H1 (cell line): ENCODE measurements at regions not wholly inside any gene's neighbourhood (a gene's known extent, or its start where the extent isn't known, plus 50 kb on each side); places are given as distances from the start of the nearest gene placed in this dataset.

Experiments
- CTCF ChIA-PET: fragments of 300-600 bp; sonication (Branson Sonifier 250); formaldehyde crosslinking; loops from one replicate; lab custom pipeline; 2021; ENCODE audit not compliant: partially characterized antibody; lab: Charles Lee
- POLR2A ChIA-PET: fragments of 300-600 bp; sonication (Branson Sonifier 250); formaldehyde crosslinking; loops from one replicate; lab custom pipeline; 2021; ENCODE audit warnings: inconsistent platforms; ENCODE audit not compliant: partially characterized antibody; lab: Charles Lee
- DNase-seq, 2 experiments: peaks; one replicate each; pipeline versions ENCODE4 v3.0.0 to v3.0.0-alpha.2; 2010 to 2022; ENCODE audit warnings: low spot score in 2 of 2, low read depth in 1 of 2, mixed read lengths in 1 of 2
- FAIRE-seq: peaks from 2 replicates; lab custom pipeline; 2011; peaks lifted over from hg19 to GRCh38; lab: Jason Lieb, UNC
- H2AFZ ChIP-seq: 2 replicates; pipeline ENCODE4 v1.8.1; 2012; ENCODE audit warnings: low read length, inconsistent platforms
- H2AK5ac ChIP-seq: 2 replicates; pipeline ENCODE4 v1.6.1; 2013; ENCODE audit warnings: low read depth, low read length
- H2BK120ac ChIP-seq: replicated peaks from 2 replicates; pipeline ENCODE3; 2013; ENCODE audit warnings: low read depth, low read length, inconsistent platforms
- H2BK12ac ChIP-seq: 2 replicates; pipeline ENCODE4 v1.6.1; 2013; ENCODE audit warnings: low read depth, low read length
- H2BK15ac ChIP-seq: 2 replicates; pipeline ENCODE4 v1.6.1; 2013; ENCODE audit warnings: low read length
- H2BK20ac ChIP-seq: 2 replicates; pipeline ENCODE4 v1.6.1; 2013; ENCODE audit warnings: low read length
- H2BK5ac ChIP-seq: 2 replicates; pipeline ENCODE4 v1.6.1; 2013; ENCODE audit warnings: low read depth, low read length
- H3K14ac ChIP-seq: 2 replicates; pipeline ENCODE4 v1.6.1; 2013; ENCODE audit warnings: inconsistent platforms; ENCODE audit not compliant: insufficient read length
- H3K18ac ChIP-seq: 2 replicates; pipeline ENCODE4 v1.6.1; 2013; ENCODE audit warnings: low read length; ENCODE audit errors: extremely low read depth
- H3K23ac ChIP-seq: 2 replicates; pipeline ENCODE4 v1.6.1; 2013; ENCODE audit warnings: inconsistent platforms; ENCODE audit not compliant: insufficient read length
- H3K23me2 ChIP-seq: 2 replicates; pipeline ENCODE4 v1.6.1; 2013; ENCODE audit warnings: low read depth, low read length
- H3K27ac ChIP-seq: 2 replicates; pipeline ENCODE4 v1.6.1; 2011; ENCODE audit warnings: low read depth, low read length, inconsistent platforms
- H3K27me3 ChIP-seq, 4 experiments: replicated peaks in 1 of 4; 1 replicate in 1 of 4; 2 replicates in 3 of 4; pipeline versions ENCODE4 v1.6.1 to v1.8.1; 2011 to 2013; ENCODE audit warnings: low read length in 3 of 4, mild to moderate bottlenecking in 3 of 4, inconsistent platforms in 2 of 4, mixed read lengths in 2 of 4, moderate library complexity in 1 of 4; ENCODE audit not compliant: control insufficient read depth in 3 of 4, insufficient read depth in 3 of 4; ENCODE audit errors: extremely low read depth in 1 of 4
- H3K36me3 ChIP-seq, 4 experiments: 2 replicates each; pipeline versions ENCODE4 v1.6.1 to v1.8.1; 2011 to 2013; ENCODE audit warnings: mild to moderate bottlenecking in 4 of 4, low read length in 3 of 4, moderate library complexity in 2 of 4, control low read depth in 1 of 4, inconsistent platforms in 1 of 4; ENCODE audit not compliant: insufficient read depth in 4 of 4, control insufficient read depth in 2 of 4
- H3K4ac ChIP-seq: replicated peaks from 2 replicates; pipeline ENCODE3; 2013; ENCODE audit warnings: low read length, low read depth, mixed read lengths, inconsistent platforms; ENCODE audit not compliant: insufficient read length
- H3K4me1 ChIP-seq, 4 experiments: replicated peaks in 1 of 4; 1 replicate in 1 of 4; 2 replicates in 3 of 4; pipeline versions ENCODE4 v1.6.1 to v1.8.1; 2011 to 2013; ENCODE audit warnings: low read length in 3 of 4, inconsistent platforms in 2 of 4, mixed read lengths in 1 of 4; ENCODE audit not compliant: insufficient read depth in 4 of 4, control insufficient read depth in 3 of 4
- H3K4me2 ChIP-seq, 2 experiments: 2 replicates each; pipeline versions ENCODE4 v1.6.1 to v1.8.1; 2011 to 2013; ENCODE audit warnings: low read depth in 2 of 2, low read length in 2 of 2, control low read depth in 1 of 2, inconsistent platforms in 1 of 2, mild to moderate bottlenecking in 1 of 2; ENCODE audit not compliant: insufficient read depth in 1 of 2
- H3K4me3 ChIP-seq, 4 experiments: fragments of 200-600, 300-600 bp in 1 of 4; sonication (generic), shearing (Covaris generic), sonication (Bioruptor Twin) in 1 of 4; 2 replicates each; pipeline versions ENCODE4 v1.5.1 to v1.8.1; 2011 to 2016; ENCODE audit warnings: low read length in 4 of 4, low read depth in 3 of 4, control low read depth in 2 of 4, inconsistent platforms in 2 of 4, mild to moderate bottlenecking in 2 of 4, mixed read lengths in 1 of 4, moderate library complexity in 1 of 4; ENCODE audit not compliant: insufficient read depth in 2 of 4; ENCODE audit errors: extremely low read depth in 1 of 4
- H3K56ac ChIP-seq: replicated peaks from 2 replicates; pipeline ENCODE3; 2013; ENCODE audit warnings: low read depth, mild to moderate bottlenecking, mixed read lengths, low read length, inconsistent platforms; ENCODE audit not compliant: insufficient read length
- H3K79me1 ChIP-seq: 2 replicates; pipeline ENCODE4 v1.6.1; 2013; ENCODE audit warnings: low read depth, low read length, control low read depth
- H3K79me2 ChIP-seq, 2 experiments: 2 replicates each; pipeline versions ENCODE4 v1.6.1 to v1.8.1; 2012 to 2013; ENCODE audit warnings: low read length in 2 of 2, mild to moderate bottlenecking in 2 of 2, inconsistent platforms in 1 of 2; ENCODE audit not compliant: insufficient read depth in 2 of 2, control insufficient read depth in 1 of 2
- H3K9ac ChIP-seq, 4 experiments: replicated peaks in 1 of 4; 1 replicate in 1 of 4; 2 replicates in 3 of 4; pipeline versions ENCODE4 v1.6.1 to v1.8.1; 2011 to 2013; ENCODE audit warnings: low read depth in 3 of 4, low read length in 3 of 4, control low read depth in 2 of 4, mild to moderate bottlenecking in 2 of 4, moderate library complexity in 2 of 4, inconsistent platforms in 1 of 4; ENCODE audit errors: extremely low read depth in 1 of 4
- H3K9me3 ChIP-seq, 2 experiments: 2 replicates each; pipeline versions ENCODE4 v1.6.1 to v1.8.1; 2012 to 2013; ENCODE audit warnings: mild to moderate bottlenecking in 2 of 2, moderate library complexity in 2 of 2, control low read depth in 1 of 2, inconsistent platforms in 1 of 2, low read depth in 1 of 2, low read length in 1 of 2, mixed read lengths in 1 of 2; ENCODE audit not compliant: insufficient read depth in 2 of 2
- H4K20me1 ChIP-seq, 2 experiments: replicated peaks in 1 of 2; 2 replicates each; pipeline versions ENCODE3 to v1.8.1; 2011 to 2013; ENCODE audit warnings: inconsistent platforms in 2 of 2, low read length in 2 of 2, mild to moderate bottlenecking in 1 of 2; ENCODE audit not compliant: insufficient read depth in 2 of 2, control insufficient read depth in 1 of 2
- H4K5ac ChIP-seq: 2 replicates; pipeline ENCODE4 v1.6.1; 2013; ENCODE audit warnings: low read length, low read depth, mixed read lengths, inconsistent platforms; ENCODE audit not compliant: insufficient read length
- H4K8ac ChIP-seq: 2 replicates; pipeline ENCODE4 v1.8.0; 2013; ENCODE audit warnings: mild to moderate bottlenecking, moderate library complexity, low read length, inconsistent platforms; ENCODE audit not compliant: insufficient read depth; ENCODE audit errors: extremely low read depth
- H4K91ac ChIP-seq: replicated peaks from 2 replicates; pipeline ENCODE3; 2013; ENCODE audit warnings: low read length, mixed read lengths, inconsistent platforms; ENCODE audit not compliant: insufficient read length
- CTBP2 ChIP-seq: IDR thresholded peaks from 2 replicates; pipeline ENCODE4 v1.7.0; 2011; ENCODE audit warnings: borderline replicate concordance, mild to moderate bottlenecking, moderate library complexity, mixed read lengths, low read length; ENCODE audit not compliant: insufficient read depth, insufficient read length
- HDAC6 ChIP-seq: IDR thresholded peaks from one replicate; pipeline ENCODE4 v1.7.1; 2012; ENCODE audit warnings: low read depth, mild to moderate bottlenecking, inconsistent platforms, low read length, moderate library complexity
- RBBP5 ChIP-seq: IDR thresholded peaks from 2 replicates; pipeline ENCODE4 v1.7.1; 2012; ENCODE audit warnings: low read depth, mild to moderate bottlenecking, inconsistent platforms, low read length, moderate library complexity, borderline replicate concordance
- TEAD4 ChIP-seq: IDR thresholded peaks from 2 replicates; pipeline ENCODE4 v1.6.1; 2012; ENCODE audit warnings: low read depth, low read length, inconsistent platforms, mixed read lengths
- WGBS, 2 experiments: shearing (Covaris generic) in 1 of 2; methylation state at CpG; one replicate each; pipeline versions ENCODE4 v1.1.6 to v1.1.7; 2013 to 2015; ENCODE audit warnings: low lambda C conversion rate in 2 of 2, mixed read lengths in 2 of 2, inconsistent platforms in 1 of 2, low coverage in 1 of 2, missing lambda C conversion rate in 1 of 2; ENCODE audit not compliant: insufficient replicate concordance in 2 of 2, insufficient coverage in 1 of 2, insufficient read length in 1 of 2; ENCODE audit errors: extremely low coverage in 1 of 2, missing lambda C conversion rate in 1 of 2; 5-methylcytosine and 5-hydroxymethylcytosine counted together

DNA sequence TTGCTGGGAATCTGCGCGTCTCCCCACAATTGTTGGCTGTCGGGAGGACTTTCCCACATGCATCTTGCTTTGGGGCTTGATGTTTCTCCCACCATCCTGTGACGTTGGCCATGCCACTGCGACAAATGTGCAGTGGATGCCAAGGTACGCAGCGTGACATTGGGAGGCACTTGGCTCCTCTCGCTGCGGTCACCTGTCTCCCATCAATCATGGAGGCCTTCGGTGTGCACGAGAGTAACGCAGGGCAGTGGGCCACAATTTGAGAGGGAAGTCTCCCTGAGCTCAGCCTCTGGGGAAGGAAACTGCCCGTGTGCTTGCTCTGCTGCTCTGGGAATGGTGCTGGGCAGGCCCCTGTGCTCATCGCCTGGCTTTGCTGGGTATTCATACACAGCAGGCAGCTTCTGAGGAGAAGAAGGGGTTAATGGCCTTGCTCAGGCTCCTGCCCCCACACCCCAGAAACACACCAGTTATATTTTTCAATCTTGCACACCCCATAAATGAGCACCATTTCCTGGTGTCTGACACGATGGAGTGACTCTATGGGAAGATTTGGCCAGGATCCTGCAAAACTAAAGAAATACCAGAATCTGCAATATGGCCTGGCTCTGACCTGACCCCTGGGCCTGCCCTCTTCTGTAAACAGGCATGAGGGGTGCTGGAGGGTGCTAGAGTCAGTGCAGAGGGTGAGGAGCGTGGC is 153.5 kb downstream of the ADAMTS15 start:
- H4K5ac ChIP-seq = no peak overlapping the region
- no peak for TF ChIP-seq HDAC6
- TF ChIP-seq CTBP2 = no peak
- no peak for TF ChIP-seq RBBP5
- TF ChIP-seq TEAD4 = no peak
- H4K8ac ChIP-seq = no peak overlapping the region
- H2AFZ ChIP-seq = no peak overlapping the region
- peak overlapping the region; percentile 99 for H2BK12ac ChIP-seq
- no peaks in the 10 kb centered on the region for H3K79me2 ChIP-seq
- H3K14ac ChIP-seq = no peak overlapping the region
- H3K9me3 ChIP-seq = peaks cover 6% of the 10 kb centered on the region in 2 experiments; a peak in 3 of 4 replicates
- no peak overlapping the region for H3K56ac ChIP-seq
- no peak overlapping the region for H3K23ac ChIP-seq
- H3K79me1 ChIP-seq = no peaks in the 10 kb centered on the region
- peaks cover 2% of the 10 kb centered on the region; the same call in 1 of the 2 replicates for H3K23me2 ChIP-seq
- H3K4ac ChIP-seq = no peak overlapping the region
- FAIRE-seq (no peak), DNase-seq (peak in 1 of 2 experiments; percentile 24)
- POLR2A ChIA-PET = no interaction called here
- H3K4me2 ChIP-seq = 0 out of 4 replicates have a peak overlapping the region, but pooled peaks of 1 of the 2 experiments have one; percentile 22
- 95% methylated on average over 16 of the region's 16 CpGs; no CpG with 5 or more reads in 1 of the 2 experiments for WGBS, 2 experiments
- H3K27ac ChIP-seq = no peak overlapping the region
- peak overlapping the region; percentile 81 for H4K91ac ChIP-seq
- H3K27me3 ChIP-seq = 0 out of 7 replicates have a peak, but pooled peaks cover 0 to 2% (median 0%) of the 10 kb centered on the region in 4 experiments
- no peak overlapping the region for H3K9ac ChIP-seq
- H2BK120ac ChIP-seq = peak overlapping the region; percentile 25
- H4K20me1 ChIP-seq = no peaks in the 10 kb centered on the region
- peak overlapping the region; percentile 13 for H2AK5ac ChIP-seq
- no peak overlapping the region for H3K18ac ChIP-seq
- peak overlapping the region; percentile 83; the same call in 1 of the 2 replicates for H2BK20ac ChIP-seq
- CTCF ChIA-PET = interaction anchor here (0.9 to 1.7 kb wide), 2 partner anchors 15 to 167 kb away, joined by 3 to 8 read pairs; no protein-coding TSS in a partner anchor
- H3K4me1 ChIP-seq = peaks cover 0 to 17% (median 3%) of the 10 kb centered on the region in 4 experiments; a peak in 5 of 7 replicates
- no peak overlapping the region for H3K4me3 ChIP-seq
- peak overlapping the region; percentile 92; the same call in 1 of the 2 replicates for H2BK15ac ChIP-seq
- H3K36me3 ChIP-seq = no peaks in the 10 kb centered on the region
- H2BK5ac ChIP-seq = peak overlapping the region; percentile 57; the same call in 1 of the 2 replicates
